ENCODE measurements at regions not wholly inside any gene's neighbourhood (a gene's known extent, or its start where the extent isn't known, plus 50 kb on each side); places are given as distances from the start of the nearest gene placed in this dataset.
"Not testable (repeated sequence)": the region's sequence is repeated elsewhere in the genome, so short reads cannot be mapped to it uniquely, and the experiment has no call there.

DNA sequence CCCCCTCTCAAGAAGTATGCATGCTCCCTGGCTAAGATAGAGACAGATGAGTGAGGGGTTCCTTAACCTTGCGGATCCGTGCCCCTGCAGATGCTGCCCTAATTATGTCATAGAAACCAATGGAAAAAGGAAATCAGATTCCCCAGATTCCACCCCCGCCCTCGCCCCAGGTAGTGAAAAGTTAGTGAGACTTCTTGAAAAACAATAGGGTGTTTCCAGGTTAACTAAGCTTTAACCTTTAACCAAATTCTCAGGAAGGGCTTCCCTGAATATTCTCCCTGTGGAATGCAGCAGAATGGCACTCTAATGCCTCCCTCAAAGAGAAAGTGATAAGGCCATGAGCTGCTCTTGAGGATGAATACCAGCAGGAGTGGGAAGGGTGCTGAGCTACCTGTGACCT, 116.0 kb upstream of the RANBP3L start:
- in situ Hi-C loops (cut with HindIII; ENCODE audit: low sequenced_read_pairs) = no loop called here
- H3K4me3 ChIP-seq (ENCODE audit: low read depth, low read length) = no peak overlapping the region
- DNase-seq (ENCODE audit: low read depth, low spot score) = no peak
- TF ChIP-seq, protein P1, sequence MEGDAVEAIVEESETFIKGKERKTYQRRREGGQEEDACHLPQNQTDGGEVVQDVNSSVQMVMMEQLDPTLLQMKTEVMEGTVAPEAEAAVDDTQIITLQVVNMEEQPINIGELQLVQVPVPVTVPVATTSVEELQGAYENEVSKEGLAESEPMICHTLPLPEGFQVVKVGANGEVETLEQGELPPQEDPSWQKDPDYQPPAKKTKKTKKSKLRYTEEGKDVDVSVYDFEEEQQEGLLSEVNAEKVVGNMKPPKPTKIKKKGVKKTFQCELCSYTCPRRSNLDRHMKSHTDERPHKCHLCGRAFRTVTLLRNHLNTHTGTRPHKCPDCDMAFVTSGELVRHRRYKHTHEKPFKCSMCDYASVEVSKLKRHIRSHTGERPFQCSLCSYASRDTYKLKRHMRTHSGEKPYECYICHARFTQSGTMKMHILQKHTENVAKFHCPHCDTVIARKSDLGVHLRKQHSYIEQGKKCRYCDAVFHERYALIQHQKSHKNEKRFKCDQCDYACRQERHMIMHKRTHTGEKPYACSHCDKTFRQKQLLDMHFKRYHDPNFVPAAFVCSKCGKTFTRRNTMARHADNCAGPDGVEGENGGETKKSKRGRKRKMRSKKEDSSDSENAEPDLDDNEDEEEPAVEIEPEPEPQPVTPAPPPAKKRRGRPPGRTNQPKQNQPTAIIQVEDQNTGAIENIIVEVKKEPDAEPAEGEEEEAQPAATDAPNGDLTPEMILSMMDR (IDR thresholded peaks at IDR 0.05; ENCODE audit: low read depth, low read length) = no peak

DNA sequence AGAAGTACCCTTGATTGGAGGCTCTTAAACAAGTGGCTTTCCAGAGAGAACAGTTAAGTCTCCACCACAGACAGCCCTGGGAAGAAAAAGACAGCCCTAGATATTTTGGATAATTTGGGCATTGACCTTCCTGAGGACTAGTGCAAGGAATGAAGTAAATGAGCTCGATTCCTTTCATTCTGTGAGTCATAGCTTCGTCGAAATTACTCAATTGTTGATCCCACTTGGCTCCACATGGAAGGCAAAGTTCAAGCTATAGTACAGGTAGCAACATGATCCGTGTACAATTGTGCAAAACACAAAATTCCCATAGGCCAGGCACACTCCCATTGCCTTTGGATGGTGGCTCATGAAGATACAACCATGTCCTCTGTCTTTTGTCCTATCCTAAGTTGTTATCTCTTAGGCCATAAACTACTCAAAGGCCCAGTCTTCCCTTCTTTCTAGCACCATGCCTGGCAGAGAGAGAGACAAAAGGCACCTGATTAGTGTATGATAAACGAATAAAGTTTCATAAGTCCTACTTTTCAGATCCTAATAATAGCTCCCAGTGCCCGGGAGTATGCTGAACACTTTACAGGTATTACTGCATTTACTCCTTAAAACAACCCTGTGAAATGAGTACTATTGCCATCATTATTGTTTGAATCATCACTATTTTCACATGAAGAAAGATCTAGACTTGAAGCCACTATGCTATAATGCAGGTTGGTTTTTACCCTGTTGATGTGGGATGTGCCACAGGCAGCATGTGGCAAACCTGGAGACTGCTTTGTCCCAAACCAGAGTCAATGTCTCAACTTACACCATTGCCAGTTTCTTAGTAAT, 116.7 kb upstream of the RANBP3L start:
- DNase-seq (ENCODE audit: low read depth, low spot score) = peak; percentile 17
- H3K4me3 ChIP-seq (ENCODE audit: low read depth, low read length) = no peak overlapping the region
- in situ Hi-C loops (cut with HindIII; ENCODE audit: low sequenced_read_pairs) = no loop called here
- TF ChIP-seq, protein P1 (IDR thresholded peaks at IDR 0.05; ENCODE audit: low read depth, low read length) = no peak

DNA sequence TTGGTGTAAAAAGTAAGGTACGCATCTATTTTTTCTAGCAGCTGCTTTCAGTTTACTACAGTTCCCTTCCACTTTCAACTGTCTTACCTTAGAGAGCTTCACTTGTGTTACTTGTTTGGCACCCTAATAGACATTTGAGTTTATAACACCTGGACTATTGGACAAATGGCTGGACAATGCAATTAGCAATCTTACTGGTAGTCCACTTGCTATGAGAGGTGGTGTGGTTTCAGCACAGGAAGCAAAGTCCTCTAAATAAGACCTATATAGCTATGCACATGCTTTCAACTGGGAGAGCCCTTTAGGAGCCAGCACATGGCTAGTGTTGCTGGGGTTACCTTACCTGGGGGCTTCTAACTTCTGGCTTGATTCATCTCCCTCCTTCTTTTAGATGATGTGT, 119.6 kb upstream of the RANBP3L start:
- H3K4me3 ChIP-seq (ENCODE audit: low read depth, low read length) = no peak overlapping the region
- no peak for DNase-seq (ENCODE audit: low read depth, low spot score)
- in situ Hi-C loops (cut with HindIII; ENCODE audit: low sequenced_read_pairs) = no loop called here
- TF ChIP-seq, protein P1 (IDR thresholded peaks at IDR 0.05; ENCODE audit: low read depth, low read length) = no peak

DNA sequence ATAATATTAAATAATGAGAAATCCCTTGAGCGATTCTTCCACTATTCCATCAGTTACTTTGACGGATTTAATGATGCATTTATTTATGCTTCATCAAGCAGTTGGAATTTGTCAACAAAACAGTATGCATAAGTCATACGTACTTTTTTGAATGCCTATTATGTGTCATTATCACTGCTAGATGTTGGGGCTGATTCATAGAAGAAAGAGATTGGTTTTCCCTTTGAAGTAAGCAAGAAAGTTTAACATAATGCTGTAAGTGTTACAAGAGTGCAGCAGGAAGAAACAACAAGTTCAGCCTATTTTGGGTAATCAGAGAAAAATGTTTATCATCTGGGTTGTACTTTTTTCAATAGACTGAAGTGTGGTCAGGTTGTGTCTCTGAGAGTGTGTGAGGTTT, 121.2 kb upstream of the RANBP3L start:
- peak; percentile 70 for DNase-seq (ENCODE audit: low read depth, low spot score)
- TF ChIP-seq, protein P1 (IDR thresholded peaks at IDR 0.05; ENCODE audit: low read depth, low read length) = no peak
- no peak overlapping the region for H3K4me3 ChIP-seq (ENCODE audit: low read depth, low read length)
- in situ Hi-C loops (cut with HindIII; ENCODE audit: low sequenced_read_pairs) = no loop called here

DNA sequence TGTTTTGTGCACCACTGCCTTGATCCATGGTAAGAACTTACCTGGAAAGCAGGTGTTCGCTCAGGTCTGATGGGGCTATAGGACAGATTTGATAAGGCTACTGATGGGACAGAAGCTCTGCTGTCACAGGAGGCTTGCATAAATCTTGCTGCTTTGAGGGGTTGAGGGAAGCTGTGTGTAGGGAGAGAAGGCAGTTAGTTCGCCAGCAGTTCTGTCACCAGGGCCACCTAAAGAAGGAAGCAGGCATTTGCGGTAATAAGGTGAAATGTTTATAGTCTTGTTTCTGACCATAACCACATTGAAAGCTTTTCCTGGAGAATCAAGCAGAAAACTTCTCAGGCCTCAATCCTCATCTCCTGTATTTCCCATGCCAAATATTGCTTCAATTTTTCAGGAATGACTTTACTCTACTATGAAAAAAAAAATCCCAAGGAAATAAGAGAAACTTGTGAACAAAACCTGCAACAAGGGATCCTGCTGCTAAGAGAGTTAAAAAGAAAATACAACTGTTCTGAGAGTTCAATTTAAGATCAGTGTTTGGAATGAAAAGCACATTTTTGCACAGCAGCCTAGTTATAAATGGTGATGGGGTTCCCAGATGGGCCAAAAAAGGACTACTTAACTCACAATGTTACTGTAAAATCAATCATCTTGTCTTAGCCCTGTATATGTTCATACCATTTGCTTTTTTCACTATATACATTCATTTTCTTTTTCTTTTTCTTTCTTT, 122.0 kb upstream of the RANBP3L start:
- DNase-seq (ENCODE audit: low read depth, low spot score) = peak; percentile 68
- in situ Hi-C loops (cut with HindIII; ENCODE audit: low sequenced_read_pairs) = no loop called here
- TF ChIP-seq, protein P1 (IDR thresholded peaks at IDR 0.05; ENCODE audit: low read depth, low read length) = no peak
- H3K4me3 ChIP-seq (ENCODE audit: low read depth, low read length) = no peak overlapping the region

DNA sequence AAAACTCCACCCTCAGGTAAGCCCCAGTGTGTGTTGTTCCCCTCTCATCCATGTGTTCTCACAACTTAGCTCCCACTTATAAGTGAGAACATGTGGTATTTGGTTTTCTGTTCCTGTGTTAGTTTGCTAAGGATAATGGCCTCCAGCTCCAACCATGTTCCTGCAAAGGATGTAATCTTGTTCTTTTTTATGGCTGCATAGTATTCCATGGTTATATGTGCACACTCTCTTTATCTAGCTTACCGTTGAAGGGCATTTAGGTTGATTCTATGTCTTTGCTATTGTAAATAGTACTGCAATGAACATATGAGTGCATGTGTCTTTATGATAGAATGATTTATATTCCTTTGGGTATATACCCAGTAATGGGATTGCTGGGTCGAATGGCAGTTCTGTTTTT, 124.4 kb upstream of the RANBP3L start:
- in situ Hi-C loops (cut with HindIII; ENCODE audit: low sequenced_read_pairs); H3K4me3 ChIP-seq (ENCODE audit: low read depth, low read length); DNase-seq (ENCODE audit: low read depth, low spot score): not testable (repeated sequence)

DNA sequence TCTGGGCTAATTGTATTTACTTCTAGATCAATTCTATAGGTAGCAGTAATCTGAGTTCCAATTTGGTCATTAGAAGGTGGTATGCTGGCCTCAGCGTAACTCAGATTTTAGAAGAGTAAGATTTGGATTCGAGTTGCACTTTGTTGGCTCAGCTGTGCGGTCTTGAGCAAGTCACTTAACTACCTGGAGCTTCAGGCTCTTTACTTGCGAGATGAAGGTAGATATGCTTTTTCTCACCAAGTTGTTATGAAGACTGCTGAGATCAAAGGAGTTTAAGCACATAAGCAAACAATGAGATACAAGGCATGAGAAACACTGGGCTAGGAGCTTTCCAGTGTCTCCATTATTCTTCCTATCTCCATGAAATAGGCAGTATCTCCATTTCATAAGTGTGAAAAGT, 133.8 kb upstream of the RANBP3L start:
- no peak overlapping the region for H3K4me3 ChIP-seq (ENCODE audit: low read depth, low read length)
- no peak for DNase-seq (ENCODE audit: low read depth, low spot score)
- in situ Hi-C loops (cut with HindIII; ENCODE audit: low sequenced_read_pairs) = no loop called here
- TF ChIP-seq, protein P1 (IDR thresholded peaks at IDR 0.05; ENCODE audit: low read depth, low read length) = no peak

Measured in astrocyte of the spinal cord (primary cell).